WTC11 (cell line): ENCODE measurements at regions not wholly inside any gene's neighbourhood (a gene's known extent, or its start where the extent isn't known, plus 50 kb on each side); places are given as distances from the start of the nearest gene placed in this dataset.

Source experiments
- ATAC-seq: fragments of 200-7000 bp; cut with Tn5 transposase; 2 replicates; pipeline ENCODE4 v1.10.0; 2021; ENCODE audit warnings: mild to moderate bottlenecking, moderate library complexity
- CTCF ChIA-PET: fragments of 300-600 bp; sonication (Branson Sonifier 250); formaldehyde crosslinking; loops from one replicate; lab custom pipeline; 2021; ENCODE audit warnings: antibody characterized with exemption; lab: Charles Lee
- POLR2A ChIA-PET: fragments of 350-600 bp; sonication (Branson Sonifier 250); formaldehyde crosslinking; loops from one replicate; lab custom pipeline; 2021; ENCODE audit warnings: antibody characterized with exemption; lab: Charles Lee
- DNase-seq: peaks from one replicate; pipeline ENCODE4 v3.0.0; 2021; ENCODE audit warnings: low spot score
- H3K27ac Mint-ChIP-seq: 2 replicates; pipeline ENCODE4 v1.8.0; 2021; ENCODE audit warnings: mixed read lengths
- H3K27me3 Mint-ChIP-seq: 2 replicates; pipeline ENCODE4 v1.8.0; 2021; ENCODE audit warnings: low read depth, mild to moderate bottlenecking, moderate library complexity, mixed read lengths
- H3K36me3 Mint-ChIP-seq: 2 replicates; pipeline ENCODE4 v1.8.0; 2021; ENCODE audit warnings: mixed read lengths
- H3K4me1 Mint-ChIP-seq: 2 replicates; pipeline ENCODE4 v1.8.0; 2022; ENCODE audit warnings: mixed read lengths
- H3K4me3 Mint-ChIP-seq: 2 replicates; pipeline ENCODE4 v1.8.0; 2021; ENCODE audit warnings: mild to moderate bottlenecking, moderate library complexity, mixed read lengths
- H3K9me3 Mint-ChIP-seq: 2 replicates; pipeline ENCODE4 v1.8.0; 2021; ENCODE audit warnings: mixed read lengths
- ATF1 ChIP-seq: sonication (generic); formaldehyde crosslinking; IDR thresholded peaks from 2 replicates; pipeline ENCODE4 v1.8.1; 2023; ENCODE audit warnings: mild to moderate bottlenecking, moderate library complexity, missing genetic modification reagents
- ERG ChIP-seq: fragments of 250-450 bp; sonication (Bioruptor Pico); IDR thresholded peaks from 2 replicates; pipeline ENCODE4 v1.8.0; 2021; ENCODE audit warnings: mild to moderate bottlenecking
- GABPB1 ChIP-seq: sonication (generic); formaldehyde crosslinking; IDR thresholded peaks from 2 replicates; pipeline ENCODE4 v1.8.1; 2023; ENCODE audit warnings: mild to moderate bottlenecking, missing genetic modification reagents
- GRHL2 ChIP-seq: fragments of 250-450 bp; sonication (Bioruptor Pico); IDR thresholded peaks from 2 replicates; pipeline ENCODE4 v1.8.0; 2022; ENCODE audit warnings: mild to moderate bottlenecking, moderate library complexity; ENCODE audit not compliant: insufficient replicate concordance, severe bottlenecking
- IRF1 ChIP-seq: sonication (generic); formaldehyde crosslinking; IDR thresholded peaks from 2 replicates; pipeline ENCODE4 v1.8.0; 2023; ENCODE audit warnings: missing genetic modification reagents
- MXD4 ChIP-seq: fragments of 250-450 bp; sonication (Bioruptor Pico); IDR thresholded peaks from 2 replicates; pipeline ENCODE4 v1.8.0; 2021; ENCODE audit warnings: mild to moderate bottlenecking, moderate library complexity, borderline replicate concordance
- NFE2L1 ChIP-seq: sonication (generic); formaldehyde crosslinking; IDR thresholded peaks from 2 replicates; pipeline ENCODE4 v1.8.1; 2023; ENCODE audit warnings: missing genetic modification reagents
- NR3C1 ChIP-seq: sonication (generic); formaldehyde crosslinking; conservative IDR thresholded peaks from 2 replicates; pipeline ENCODE4 v1.8.1; 2023; ENCODE audit warnings: low read depth, mild to moderate bottlenecking, missing genetic modification reagents
- RELA ChIP-seq: sonication (generic); formaldehyde crosslinking; IDR thresholded peaks from 2 replicates; pipeline ENCODE4 v1.8.1; 2022; ENCODE audit warnings: missing genetic modification reagents, mild to moderate bottlenecking, borderline replicate concordance
- SMAD4 ChIP-seq: sonication (generic); formaldehyde crosslinking; IDR thresholded peaks from 2 replicates; pipeline ENCODE4 v1.8.0; 2022; ENCODE audit warnings: mild to moderate bottlenecking, missing genetic modification reagents
- SP1 ChIP-seq: sonication (generic); formaldehyde crosslinking; conservative IDR thresholded peaks from 2 replicates; pipeline ENCODE4 v1.8.1; 2022; ENCODE audit warnings: missing genetic modification reagents
- ZBTB21 ChIP-seq: sonication (generic); formaldehyde crosslinking; IDR thresholded peaks from 2 replicates; pipeline ENCODE4 v1.8.1; 2023; ENCODE audit warnings: mild to moderate bottlenecking, missing genetic modification reagents, borderline replicate concordance
- ZNF138 ChIP-seq: sonication (generic); formaldehyde crosslinking; conservative IDR thresholded peaks from 2 replicates; pipeline ENCODE4 v1.8.1; 2022; ENCODE audit warnings: mild to moderate bottlenecking, moderate library complexity, missing genetic modification reagents
- ZNF232 ChIP-seq: sonication (generic); formaldehyde crosslinking; IDR thresholded peaks from 2 replicates; pipeline ENCODE4 v1.8.0; 2022; ENCODE audit warnings: mild to moderate bottlenecking, missing genetic modification reagents
- ZNF281 ChIP-seq: sonication (generic); formaldehyde crosslinking; IDR thresholded peaks from 2 replicates; pipeline ENCODE4 v1.8.0; 2023; ENCODE audit warnings: mild to moderate bottlenecking, missing genetic modification reagents
- ZNF416 ChIP-seq: fragments of 250-450 bp; sonication (Bioruptor Pico); IDR thresholded peaks from 2 replicates; pipeline ENCODE4 v1.9.0; 2021; ENCODE audit warnings: mild to moderate bottlenecking, inconsistent platforms
- ZNF532 ChIP-seq: fragments of 250-450 bp; sonication (Bioruptor Pico); IDR thresholded peaks from 2 replicates; pipeline ENCODE4 v1.9.0; 2021; ENCODE audit warnings: mild to moderate bottlenecking, borderline replicate concordance
- ZSCAN18 ChIP-seq: fragments of 250-450 bp; sonication (Bioruptor Pico); IDR thresholded peaks from 2 replicates; pipeline ENCODE4 v2.1.2; 2022; ENCODE audit warnings: mild to moderate bottlenecking, moderate library complexity
- TF ChIP-seq, protein P1 (sequence below): sonication (generic); formaldehyde crosslinking; IDR thresholded peaks from 2 replicates; pipeline ENCODE4 v1.8.1; 2022; ENCODE audit warnings: low read depth, mild to moderate bottlenecking, moderate library complexity, missing genetic modification reagents, borderline replicate concordance
- TF ChIP-seq, protein P2 (sequence below): sonication (generic); formaldehyde crosslinking; IDR thresholded peaks from 2 replicates; pipeline ENCODE4 v1.8.1; 2023; ENCODE audit warnings: mild to moderate bottlenecking, moderate library complexity, missing genetic modification reagents

DNA sequence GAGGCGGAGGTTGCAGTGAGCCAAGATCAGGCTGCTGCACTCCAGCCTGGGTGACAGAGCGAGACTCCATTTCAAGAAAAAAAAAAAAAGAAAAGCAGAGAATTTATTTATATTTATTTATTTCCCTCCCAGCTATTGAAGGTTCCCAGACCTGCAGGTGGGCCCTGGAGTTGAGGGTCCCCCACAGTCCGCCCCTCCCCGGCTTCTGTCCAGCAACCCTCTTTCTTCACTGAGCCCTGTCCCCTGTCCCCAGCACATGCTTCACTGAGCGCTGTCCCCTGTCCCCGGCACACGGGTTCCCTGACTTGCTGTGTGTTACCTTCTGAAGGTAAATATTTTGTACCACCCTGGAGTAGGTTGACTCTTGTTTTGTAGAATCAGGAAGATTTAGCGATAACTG lies 301.7 kb upstream of the PITRM1 start:
- ChIA-PET POLR2A (no interaction called here), CTCF (no interaction called here)
- no peak overlapping the region for H3K27ac Mint-ChIP-seq
- no peak overlapping the region for H3K4me3 Mint-ChIP-seq
- no peaks in the 10 kb centered on the region for H3K27me3 Mint-ChIP-seq
- H3K4me1 Mint-ChIP-seq: peaks cover 34% of the 10 kb centered on the region
- no peak for TF ChIP-seq ZNF281 (CRISPR knock-in tag)
- TF ChIP-seq IRF1 (CRISPR knock-in tag): no peak
- no peak for TF ChIP-seq NFE2L1 (CRISPR knock-in tag)
- no peak for TF ChIP-seq SP1 (CRISPR knock-in tag)
- TF ChIP-seq, protein P1, sequence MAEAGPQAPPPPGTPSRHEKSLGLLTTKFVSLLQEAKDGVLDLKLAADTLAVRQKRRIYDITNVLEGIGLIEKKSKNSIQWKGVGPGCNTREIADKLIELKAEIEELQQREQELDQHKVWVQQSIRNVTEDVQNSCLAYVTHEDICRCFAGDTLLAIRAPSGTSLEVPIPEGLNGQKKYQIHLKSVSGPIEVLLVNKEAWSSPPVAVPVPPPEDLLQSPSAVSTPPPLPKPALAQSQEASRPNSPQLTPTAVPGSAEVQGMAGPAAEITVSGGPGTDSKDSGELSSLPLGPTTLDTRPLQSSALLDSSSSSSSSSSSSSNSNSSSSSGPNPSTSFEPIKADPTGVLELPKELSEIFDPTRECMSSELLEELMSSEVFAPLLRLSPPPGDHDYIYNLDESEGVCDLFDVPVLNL: no peak
- no peak for TF ChIP-seq SMAD4 (CRISPR knock-in tag)
- no peak for TF ChIP-seq MXD4 (CRISPR knock-in tag)
- TF ChIP-seq ERG (CRISPR knock-in tag): no peak
- TF ChIP-seq ZSCAN18 (CRISPR knock-in tag): no peak
- TF ChIP-seq ZNF232 (CRISPR knock-in tag): no peak
- no peak for TF ChIP-seq GABPB1 (CRISPR knock-in tag)
- TF ChIP-seq, protein P2, sequence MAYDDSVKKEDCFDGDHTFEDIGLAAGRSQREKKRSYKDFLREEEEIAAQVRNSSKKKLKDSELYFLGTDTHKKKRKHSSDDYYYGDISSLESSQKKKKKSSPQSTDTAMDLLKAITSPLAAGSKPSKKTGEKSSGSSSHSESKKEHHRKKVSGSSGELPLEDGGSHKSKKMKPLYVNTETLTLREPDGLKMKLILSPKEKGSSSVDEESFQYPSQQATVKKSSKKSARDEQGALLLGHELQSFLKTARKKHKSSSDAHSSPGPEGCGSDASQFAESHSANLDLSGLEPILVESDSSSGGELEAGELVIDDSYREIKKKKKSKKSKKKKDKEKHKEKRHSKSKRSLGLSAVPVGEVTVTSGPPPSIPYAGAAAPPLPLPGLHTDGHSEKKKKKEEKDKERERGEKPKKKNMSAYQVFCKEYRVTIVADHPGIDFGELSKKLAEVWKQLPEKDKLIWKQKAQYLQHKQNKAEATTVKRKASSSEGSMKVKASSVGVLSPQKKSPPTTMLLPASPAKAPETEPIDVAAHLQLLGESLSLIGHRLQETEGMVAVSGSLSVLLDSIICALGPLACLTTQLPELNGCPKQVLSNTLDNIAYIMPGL: no peak
- no peak for TF ChIP-seq ZBTB21 (CRISPR knock-in tag)
- TF ChIP-seq RELA: no peak
- TF ChIP-seq, all 79 proteins: peak for 0
- ATAC-seq: no peak
- no peak for DNase-seq
- Mint-ChIP-seq H3K9me3 (peaks cover 3% of the 10 kb centered on the region; the same call in 1 of the 2 replicates), H3K36me3 (no peaks in the 10 kb centered on the region)

DNA sequence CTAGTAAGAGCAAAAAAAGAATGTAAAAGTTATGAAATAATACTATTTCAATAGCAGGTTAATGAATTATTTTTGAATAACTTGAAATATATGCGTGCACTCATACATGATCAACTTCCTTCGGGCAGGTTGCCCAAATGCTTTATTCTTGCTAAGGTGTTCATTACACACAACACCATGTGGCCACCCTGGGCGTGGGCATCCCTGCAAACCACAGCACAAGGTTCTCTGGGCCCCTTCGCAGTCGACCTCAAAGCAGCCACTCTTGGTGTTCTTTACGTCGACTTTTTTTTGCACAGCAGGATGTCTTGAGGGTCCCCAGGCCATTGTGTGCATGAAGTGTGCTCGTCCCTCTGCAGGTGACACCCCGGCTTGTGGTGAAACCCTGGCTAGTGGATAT lies 300.7 kb upstream of the PITRM1 start:
- no peak for DNase-seq
- POLR2A ChIA-PET: no interaction called here
- Mint-ChIP-seq H3K4me1 (peaks cover 44% of the 10 kb centered on the region), H3K9me3 (no peaks in the 10 kb centered on the region), H3K27ac (no peak overlapping the region), H3K36me3 (no peaks in the 10 kb centered on the region), H3K4me3 (no peak overlapping the region), H3K27me3 (no peaks in the 10 kb centered on the region)
- CTCF ChIA-PET: no interaction called here
- no peak for ATAC-seq
- TF ChIP-seq ZNF416 (CRISPR knock-in tag) (no peak), GRHL2 (no peak), ZNF532 (no peak), ATF1 (CRISPR knock-in tag) (no peak), ZNF232 (CRISPR knock-in tag) (no peak), NR3C1 (CRISPR knock-in tag) (no peak), ZNF138 (CRISPR knock-in tag) (no peak)
- TF ChIP-seq, protein P1: no peak
